HT-29 (cell line): ENCODE measurements at regions not wholly inside any gene's neighbourhood (a gene's known extent, or its start where the extent isn't known, plus 50 kb on each side); places are given as distances from the start of the nearest gene placed in this dataset.
"Not testable (repeated sequence)": the region's sequence is repeated elsewhere in the genome, so short reads cannot be mapped to it uniquely, and the experiment has no call there.

Source experiments
- DNase-seq: peaks from one replicate; pipeline ENCODE4 v3.0.0-alpha.2; 2015; ENCODE audit warnings: low spot score

GRCh38 chr13:26896986-26897668 is 136.5 kb upstream of the GPR12 start:
- no peak for DNase-seq

- no peak for DNase-seq
These were observed 135.4 kb upstream of the GPR12 start for GRCh38 chr13:26895808-26896466.

GRCh38 chr13:26895081-26895807 is 134.7 kb upstream of the GPR12 start:
- DNase-seq, result no peak

GRCh38 chr13:26888632-26889031 is 128.0 kb upstream of the GPR12 start:
- no peak for DNase-seq

GRCh38 chr13:26887594-26887993 is 127.0 kb upstream of the GPR12 start:
- DNase-seq, result no peak

GRCh38 chr13:26883613-26884257 is 123.1 kb upstream of the GPR12 start:
- no peak for DNase-seq

- DNase-seq, result no peak
These were observed 122.1 kb upstream of the GPR12 start for GRCh38 chr13:26882731-26883130.

- DNase-seq, result no peak
These were observed 120.6 kb upstream of the GPR12 start for GRCh38 chr13:26881154-26881553.

GRCh38 chr13:26880735-26881134 is 120.1 kb upstream of the GPR12 start:
- DNase-seq, result no peak

- DNase-seq, result no peak
These were observed 117.9 kb upstream of the GPR12 start for GRCh38 chr13:26878438-26878837.

- DNase-seq, result no peak
These were observed 112.8 kb upstream of the GPR12 start for GRCh38 chr13:26873386-26873698.

GRCh38 chr13:26872525-26873385 is 112.2 kb upstream of the GPR12 start:
- peak; percentile 86 for DNase-seq

GRCh38 chr13:26867451-26868091 is 107.0 kb upstream of the GPR12 start:
- peak; percentile 76 for DNase-seq

- DNase-seq, result no peak
These were observed 104.0 kb upstream of the GPR12 start for GRCh38 chr13:26864576-26864975.

GRCh38 chr13:26861941-26862340 is 101.4 kb upstream of the GPR12 start:
- no peak for DNase-seq

GRCh38 chr13:26855921-26856320 is 95.3 kb upstream of the GPR12 start:
- DNase-seq, result no peak

GRCh38 chr13:26855071-26855470 is 94.5 kb upstream of the GPR12 start:
- DNase-seq, result no peak

- no peak for DNase-seq
These were observed 92.7 kb upstream of the GPR12 start for GRCh38 chr13:26853323-26853722.

GRCh38 chr13:26847281-26847680 is 86.7 kb upstream of the GPR12 start:
- no peak for DNase-seq

GRCh38 chr13:26845063-26845462 is 84.5 kb upstream of the GPR12 start:
- not testable (repeated sequence) for DNase-seq

GRCh38 chr13:26839682-26840081 is 79.1 kb upstream of the GPR12 start:
- DNase-seq, result no peak
